HL-60 (cell line): ENCODE measurements at regions not wholly inside any gene's neighbourhood (a gene's known extent, or its start where the extent isn't known, plus 50 kb on each side); places are given as distances from the start of the nearest gene placed in this dataset.

Experiments used
- POLR2AphosphoS5 ChIP-seq: IDR thresholded peaks from 2 replicates; pipeline ENCODE4 v1.6.1; 2012; ENCODE audit warnings: low read depth
- TF ChIP-seq, protein P1 (sequence below): IDR thresholded peaks from one replicate; pipeline ENCODE4 v1.5.1; 2011; ENCODE audit warnings: low read length, control low read depth, inconsistent platforms; ENCODE audit not compliant: insufficient read depth

GRCh38 chr13:110024645-110024980 is 238.2 kb upstream of the IRS2 start:
- TF ChIP-seq, protein P1, sequence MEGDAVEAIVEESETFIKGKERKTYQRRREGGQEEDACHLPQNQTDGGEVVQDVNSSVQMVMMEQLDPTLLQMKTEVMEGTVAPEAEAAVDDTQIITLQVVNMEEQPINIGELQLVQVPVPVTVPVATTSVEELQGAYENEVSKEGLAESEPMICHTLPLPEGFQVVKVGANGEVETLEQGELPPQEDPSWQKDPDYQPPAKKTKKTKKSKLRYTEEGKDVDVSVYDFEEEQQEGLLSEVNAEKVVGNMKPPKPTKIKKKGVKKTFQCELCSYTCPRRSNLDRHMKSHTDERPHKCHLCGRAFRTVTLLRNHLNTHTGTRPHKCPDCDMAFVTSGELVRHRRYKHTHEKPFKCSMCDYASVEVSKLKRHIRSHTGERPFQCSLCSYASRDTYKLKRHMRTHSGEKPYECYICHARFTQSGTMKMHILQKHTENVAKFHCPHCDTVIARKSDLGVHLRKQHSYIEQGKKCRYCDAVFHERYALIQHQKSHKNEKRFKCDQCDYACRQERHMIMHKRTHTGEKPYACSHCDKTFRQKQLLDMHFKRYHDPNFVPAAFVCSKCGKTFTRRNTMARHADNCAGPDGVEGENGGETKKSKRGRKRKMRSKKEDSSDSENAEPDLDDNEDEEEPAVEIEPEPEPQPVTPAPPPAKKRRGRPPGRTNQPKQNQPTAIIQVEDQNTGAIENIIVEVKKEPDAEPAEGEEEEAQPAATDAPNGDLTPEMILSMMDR: no peak
- no peak for TF ChIP-seq POLR2AphosphoS5
